GM11168 (cell line): ENCODE measurements at regions not wholly inside any gene's neighbourhood (a gene's known extent, or its start where the extent isn't known, plus 50 kb on each side); places are given as distances from the start of the nearest gene placed in this dataset.

Experiments
- in situ Hi-C: fragments of 300-500 bp; cut with MboI; formaldehyde crosslinking; loops from one replicate; pipeline ENCODE4 v1.12.0; 2022; ENCODE audit warnings: low sequenced_read_pairs; ENCODE audit not compliant: unreplicated experiment

GRCh38 chr2:38174646-38175423 lies 98.9 kb upstream of the CYP1B1 start:
- in situ Hi-C loops: no loop called here

DNA sequence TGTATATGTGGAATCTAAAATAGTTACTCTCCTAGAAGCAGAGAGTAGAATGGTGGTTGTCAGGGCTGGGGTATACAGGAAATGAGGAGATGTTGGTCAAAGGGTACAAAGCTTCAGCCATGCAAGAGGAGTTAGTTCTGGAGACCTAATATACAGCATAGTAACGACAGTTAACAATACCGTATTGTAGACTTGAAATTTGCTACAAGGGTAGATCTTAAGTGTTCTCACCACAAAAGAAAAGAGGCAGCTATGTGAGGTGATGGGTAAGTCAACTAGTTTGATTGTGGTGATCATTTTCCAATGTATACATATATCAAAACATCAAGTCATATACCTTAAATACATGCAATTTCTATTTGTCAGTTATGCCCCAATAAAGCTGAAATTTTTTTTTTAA lies 98.2 kb upstream of the CYP1B1 start:
- in situ Hi-C loops: no loop called here

GRCh38 chr2:38173683-38174082 lies 97.7 kb upstream of the CYP1B1 start:
- in situ Hi-C loops: no loop called here

GRCh38 chr2:38171208-38171855 lies 95.4 kb upstream of the CYP1B1 start:
- in situ Hi-C loops: no loop called here

- in situ Hi-C loops: no loop called here
Measured at GRCh38 chr2:38170733-38171132, 94.8 kb upstream of the CYP1B1 start.

- in situ Hi-C loops: no loop called here
Measured at GRCh38 chr2:38170067-38170466, 94.1 kb upstream of the CYP1B1 start.

GRCh38 chr2:38168710-38169480 lies 92.9 kb upstream of the CYP1B1 start:
- in situ Hi-C loops: no loop called here

DNA sequence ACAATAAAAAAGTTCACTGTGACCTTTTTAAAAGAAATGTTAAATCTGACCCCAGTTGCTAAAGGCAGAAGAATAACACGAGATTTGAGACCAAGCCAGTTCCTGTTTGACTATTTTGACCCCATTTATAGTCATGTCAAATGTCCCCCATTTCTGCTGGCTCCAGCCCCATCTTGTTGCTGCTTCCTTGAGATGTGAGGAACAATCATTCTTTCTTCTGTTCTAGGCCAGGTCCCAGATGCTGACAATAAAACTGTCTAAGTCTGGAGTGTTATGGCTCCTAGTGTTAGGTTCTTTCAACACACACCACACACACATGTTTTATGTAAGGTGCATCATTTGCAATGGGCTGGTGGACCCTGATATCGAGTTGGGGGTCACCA lies 92.0 kb upstream of the CYP1B1 start:
- in situ Hi-C loops: no loop called here

DNA sequence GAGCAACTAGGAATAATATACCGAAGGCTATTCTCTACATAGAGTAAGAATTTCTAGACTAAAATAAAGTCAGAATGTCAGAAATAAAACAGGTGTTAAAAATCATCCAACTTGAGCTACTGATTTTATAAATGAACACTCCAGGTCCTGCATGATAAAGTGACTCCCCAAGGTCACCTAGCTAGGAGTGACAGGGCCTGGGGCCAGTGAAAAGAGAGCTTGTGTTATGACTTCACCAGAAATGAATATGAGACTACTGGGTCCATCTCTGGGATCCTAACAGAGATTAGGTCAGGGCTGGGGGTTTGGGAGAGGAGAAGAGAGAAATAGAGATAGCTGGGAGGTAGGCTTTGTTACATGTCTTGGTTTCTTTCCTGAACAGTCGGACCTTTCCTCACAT lies 89.7 kb upstream of the CYP1B1 start:
- in situ Hi-C loops: no loop called here

GRCh38 chr2:38164881-38165280 lies 88.9 kb upstream of the CYP1B1 start:
- in situ Hi-C loops: no loop called here

GRCh38 chr2:38163579-38163978 lies 87.6 kb upstream of the CYP1B1 start:
- in situ Hi-C loops: no loop called here

DNA sequence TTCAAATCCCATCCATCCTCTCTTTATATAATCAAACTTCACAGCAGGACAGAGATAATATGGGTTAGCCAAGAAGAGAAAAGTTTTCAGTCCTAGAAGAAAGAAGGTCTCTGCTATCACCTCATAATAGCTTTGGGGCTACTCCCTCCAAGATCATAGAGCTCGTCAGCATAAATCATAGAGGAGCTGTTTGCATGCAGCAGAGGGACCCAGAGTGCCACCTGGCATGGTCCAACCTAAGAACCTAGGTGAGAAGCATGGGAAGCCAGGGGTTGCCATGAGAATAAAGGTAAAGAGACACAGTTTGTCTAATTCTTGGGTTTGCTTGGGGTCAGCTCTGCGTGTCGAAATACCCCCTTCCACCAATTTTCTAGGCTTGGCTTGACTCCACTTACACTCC lies 87.1 kb upstream of the CYP1B1 start:
- in situ Hi-C loops: no loop called here

DNA sequence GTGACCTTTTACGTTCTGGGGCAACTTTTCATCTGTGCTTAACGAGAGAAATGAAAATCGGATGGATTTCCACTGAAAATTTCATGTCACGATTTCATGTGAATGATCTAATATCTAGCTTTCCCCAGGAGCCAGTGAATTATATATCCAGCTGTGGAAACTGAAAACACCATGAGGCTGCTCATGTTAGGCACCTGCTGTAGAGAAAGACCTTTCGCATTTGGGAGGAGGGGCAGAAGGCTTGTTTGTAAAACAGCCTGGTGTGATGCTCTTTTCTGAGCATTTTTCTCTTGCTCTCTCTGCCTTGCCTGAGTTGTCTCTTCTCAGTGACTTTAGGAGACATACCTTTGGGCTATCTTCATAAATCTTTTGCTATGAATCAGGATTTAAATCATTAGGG lies 84.6 kb upstream of the CYP1B1 start:
- in situ Hi-C loops: no loop called here

- in situ Hi-C loops: no loop called here
Measured at GRCh38 chr2:38159597-38159996, 83.6 kb upstream of the CYP1B1 start.

DNA sequence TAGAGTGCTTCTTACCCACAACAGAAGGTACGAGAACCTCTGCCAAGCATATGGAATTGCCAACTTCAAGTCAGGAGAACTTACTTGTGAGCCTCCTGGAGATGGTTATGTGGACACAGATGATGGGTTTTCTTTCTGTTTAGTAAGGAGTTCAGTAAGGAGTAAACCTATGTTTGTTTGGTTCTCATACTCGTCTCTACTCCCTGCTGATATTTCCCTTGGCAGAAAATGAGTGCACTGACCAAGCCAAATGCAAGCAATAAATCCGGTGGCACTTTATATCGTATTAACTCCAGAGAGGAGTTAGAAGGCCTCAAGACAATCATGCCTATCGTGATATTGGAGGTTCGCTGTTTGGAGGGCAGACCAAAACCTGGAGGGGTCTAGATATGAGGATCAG lies 83.2 kb upstream of the CYP1B1 start:
- in situ Hi-C loops: no loop called here

GRCh38 chr2:38158378-38159118 lies 82.6 kb upstream of the CYP1B1 start:
- in situ Hi-C loops: no loop called here

GRCh38 chr2:38156436-38156835 lies 80.5 kb upstream of the CYP1B1 start:
- in situ Hi-C loops: no loop called here

- in situ Hi-C loops: no loop called here
Measured at GRCh38 chr2:38155015-38155414, 79.1 kb upstream of the CYP1B1 start.

- in situ Hi-C loops: no loop called here
Measured at GRCh38 chr2:38154395-38154794, 78.4 kb upstream of the CYP1B1 start.

GRCh38 chr2:38153476-38154135 lies 77.7 kb upstream of the CYP1B1 start:
- in situ Hi-C loops: no loop called here
